ENCODE measurements at regions not wholly inside any gene's neighbourhood (a gene's known extent, or its start where the extent isn't known, plus 50 kb on each side); places are given as distances from the start of the nearest gene placed in this dataset.

DNA sequence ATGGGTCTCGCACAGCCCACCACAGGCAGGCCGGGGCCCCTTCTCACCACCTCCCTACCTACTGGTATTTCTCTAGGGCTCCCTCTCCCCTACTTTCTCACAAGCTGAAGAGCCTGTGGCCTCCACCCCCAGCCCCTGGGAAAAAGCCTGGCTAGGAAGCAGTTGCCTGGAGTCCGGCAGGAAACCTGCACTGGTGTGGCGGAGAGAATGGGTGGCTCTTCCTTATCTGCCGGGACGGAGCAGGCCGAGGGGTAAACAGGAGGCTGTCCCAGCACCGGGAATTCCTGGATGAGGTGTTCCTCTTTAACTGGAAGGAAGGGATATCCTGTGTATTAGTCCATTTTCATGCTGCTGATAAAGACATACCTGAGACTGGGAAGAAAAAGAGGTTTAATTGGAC lies 125.8 kb downstream of the TLR5 start:
- Histone ChIP-seq H3K36me3 (ENCODE audit: control insufficient read depth, insufficient read depth, low read length) (no peaks in the 10 kb centered on the region), H3K27me3 (replicated peaks; ENCODE audit: control insufficient read depth, insufficient read depth, low read length) (no peaks in the 10 kb centered on the region), H3K4me3 (ENCODE audit: low read depth, low read length) (no peak overlapping the region), H3K9me3 (no peaks in the 10 kb centered on the region), H3K4me1 (peaks cover 49% of the 10 kb centered on the region)
- TF ChIP-seq, protein P1, sequence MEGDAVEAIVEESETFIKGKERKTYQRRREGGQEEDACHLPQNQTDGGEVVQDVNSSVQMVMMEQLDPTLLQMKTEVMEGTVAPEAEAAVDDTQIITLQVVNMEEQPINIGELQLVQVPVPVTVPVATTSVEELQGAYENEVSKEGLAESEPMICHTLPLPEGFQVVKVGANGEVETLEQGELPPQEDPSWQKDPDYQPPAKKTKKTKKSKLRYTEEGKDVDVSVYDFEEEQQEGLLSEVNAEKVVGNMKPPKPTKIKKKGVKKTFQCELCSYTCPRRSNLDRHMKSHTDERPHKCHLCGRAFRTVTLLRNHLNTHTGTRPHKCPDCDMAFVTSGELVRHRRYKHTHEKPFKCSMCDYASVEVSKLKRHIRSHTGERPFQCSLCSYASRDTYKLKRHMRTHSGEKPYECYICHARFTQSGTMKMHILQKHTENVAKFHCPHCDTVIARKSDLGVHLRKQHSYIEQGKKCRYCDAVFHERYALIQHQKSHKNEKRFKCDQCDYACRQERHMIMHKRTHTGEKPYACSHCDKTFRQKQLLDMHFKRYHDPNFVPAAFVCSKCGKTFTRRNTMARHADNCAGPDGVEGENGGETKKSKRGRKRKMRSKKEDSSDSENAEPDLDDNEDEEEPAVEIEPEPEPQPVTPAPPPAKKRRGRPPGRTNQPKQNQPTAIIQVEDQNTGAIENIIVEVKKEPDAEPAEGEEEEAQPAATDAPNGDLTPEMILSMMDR (IDR thresholded peaks at IDR 0.05; ENCODE audit: insufficient read depth in 1 of 2, low read depth in 1 of 2, low read length in 1 of 2, severe bottlenecking in 1 of 2, unreplicated experiment in 1 of 2) = no peak
- H3K4me1 Mint-ChIP-seq (ENCODE audit: low read depth, unreplicated experiment) = peaks cover 43% of the 10 kb centered on the region
- DNase-seq = no peak
- no peaks in the 10 kb centered on the region for H3K27me3 Mint-ChIP-seq (ENCODE audit: insufficient read depth, unreplicated experiment)
- POLR2A ChIA-PET = no interaction called here
- H3K36me3 Mint-ChIP-seq (ENCODE audit: insufficient read depth, unreplicated experiment) = peaks cover 6% of the 10 kb centered on the region
- intact Hi-C loops (cut with micrococcal nuclease; ENCODE audit: unreplicated experiment) = no loop called here
- H3K27ac Mint-ChIP-seq (ENCODE audit: unreplicated experiment) = peak overlapping the region; percentile 33
- no TSS peak for BruUV-seq (replicated peaks)
- no peak overlapping the region for H3K4me3 Mint-ChIP-seq (ENCODE audit: unreplicated experiment)
- H3K9me3 Mint-ChIP-seq (ENCODE audit: unreplicated experiment) = no peaks in the 10 kb centered on the region
- CTCF ChIA-PET = no interaction called here

DNA sequence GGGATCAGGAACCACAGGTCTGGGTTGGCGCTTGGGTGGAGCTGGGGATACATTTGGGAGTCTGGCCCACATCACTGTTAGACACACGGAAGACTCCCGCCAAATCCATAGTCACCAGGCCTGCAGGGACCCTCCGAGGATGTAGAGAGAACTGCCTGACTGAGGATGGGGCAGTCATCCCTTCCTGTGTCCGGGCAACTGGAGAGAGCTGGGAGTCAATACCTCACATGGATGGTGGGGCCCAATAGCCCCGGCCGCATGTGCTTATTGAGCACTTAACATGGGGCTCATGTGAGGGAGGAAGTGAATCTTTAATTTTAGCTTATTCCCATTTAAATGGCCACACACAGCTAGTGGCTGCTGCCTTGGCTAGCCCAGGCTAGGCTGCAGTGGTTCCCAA lies 124.5 kb downstream of the TLR5 start:
- TF ChIP-seq, protein P1 (IDR thresholded peaks at IDR 0.05; ENCODE audit: insufficient read depth in 1 of 2, low read depth in 1 of 2, low read length in 1 of 2, severe bottlenecking in 1 of 2, unreplicated experiment in 1 of 2) = no peak
- no peak for DNase-seq
- Mint-ChIP-seq H3K9me3 (ENCODE audit: unreplicated experiment) (no peaks in the 10 kb centered on the region), H3K36me3 (ENCODE audit: insufficient read depth, unreplicated experiment) (peaks cover 12% of the 10 kb centered on the region), H3K27me3 (ENCODE audit: insufficient read depth, unreplicated experiment) (no peaks in the 10 kb centered on the region), H3K4me3 (ENCODE audit: unreplicated experiment) (no peak overlapping the region), H3K4me1 (ENCODE audit: low read depth, unreplicated experiment) (peaks cover 46% of the 10 kb centered on the region), H3K27ac (ENCODE audit: unreplicated experiment) (peak overlapping the region; percentile 78)
- intact Hi-C loops (cut with micrococcal nuclease; ENCODE audit: unreplicated experiment) = no loop called here
- POLR2A ChIA-PET = no interaction called here
- no peaks in the 10 kb centered on the region for H3K9me3 ChIP-seq
- no peak overlapping the region for H3K4me3 ChIP-seq (ENCODE audit: low read depth, low read length)
- CTCF ChIA-PET = interaction anchor here (1.7 kb wide), 1 partner anchor 115 kb away, joined by 4 read pairs; no protein-coding TSS in a partner anchor
- H3K27me3 ChIP-seq (replicated peaks; ENCODE audit: control insufficient read depth, insufficient read depth, low read length) = no peaks in the 10 kb centered on the region
- H3K4me1 ChIP-seq = peaks cover 55% of the 10 kb centered on the region
- no TSS peak for BruUV-seq (replicated peaks)
- H3K36me3 ChIP-seq (ENCODE audit: control insufficient read depth, insufficient read depth, low read length) = no peaks in the 10 kb centered on the region

DNA sequence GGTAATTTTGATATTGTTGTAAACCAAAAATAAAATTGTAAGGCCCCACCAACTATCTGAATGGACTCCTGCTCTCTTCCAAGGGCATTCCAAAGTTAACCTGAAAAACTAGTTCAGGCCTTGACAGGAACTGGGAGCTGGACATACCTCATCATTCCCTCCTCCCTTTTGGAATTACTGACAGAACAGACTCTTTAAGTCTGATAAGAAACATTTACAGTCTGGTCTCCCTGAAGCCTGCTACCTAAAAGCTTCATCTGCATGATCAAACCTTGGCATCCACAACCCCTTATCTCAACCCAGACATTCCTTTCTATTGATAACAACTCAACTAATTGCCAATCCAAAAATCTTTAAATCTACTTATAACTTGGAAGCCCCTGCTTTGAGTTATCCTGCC lies 123.8 kb downstream of the TLR5 start:
- H3K27me3 ChIP-seq (replicated peaks; ENCODE audit: control insufficient read depth, insufficient read depth, low read length) = no peaks in the 10 kb centered on the region
- Mint-ChIP-seq H3K9me3 (ENCODE audit: unreplicated experiment) (peaks cover 7% of the 10 kb centered on the region), H3K27ac (ENCODE audit: unreplicated experiment) (peak overlapping the region; percentile 78), H3K36me3 (ENCODE audit: insufficient read depth, unreplicated experiment) (peaks cover 18% of the 10 kb centered on the region), H3K27me3 (ENCODE audit: insufficient read depth, unreplicated experiment) (no peaks in the 10 kb centered on the region), H3K4me1 (ENCODE audit: low read depth, unreplicated experiment) (peaks cover 44% of the 10 kb centered on the region), H3K4me3 (ENCODE audit: unreplicated experiment) (peak overlapping the region; percentile 17)
- H3K4me3 ChIP-seq (ENCODE audit: low read depth, low read length) = no peak overlapping the region
- intact Hi-C loops (cut with micrococcal nuclease; ENCODE audit: unreplicated experiment) = no loop called here
- POLR2A ChIA-PET = no interaction called here
- H3K9me3 ChIP-seq = peaks cover 5% of the 10 kb centered on the region; the same call in 1 of the 2 replicates
- TF ChIP-seq, protein P1 (IDR thresholded peaks at IDR 0.05; ENCODE audit: insufficient read depth in 1 of 2, low read depth in 1 of 2, low read length in 1 of 2, severe bottlenecking in 1 of 2, unreplicated experiment in 1 of 2) = no peak
- DNase-seq = peak; percentile 52 to 60
- peaks cover 55% of the 10 kb centered on the region for H3K4me1 ChIP-seq
- CTCF ChIA-PET = interaction anchor here (1.7 kb wide), 1 partner anchor 114 kb away, joined by 4 read pairs; no protein-coding TSS in a partner anchor
- no TSS peak for BruUV-seq (replicated peaks)
- no peaks in the 10 kb centered on the region for H3K36me3 ChIP-seq (ENCODE audit: control insufficient read depth, insufficient read depth, low read length)

Measured in Caco-2 (cell line).